H9 (cell line): ENCODE measurements at regions not wholly inside any gene's neighbourhood (a gene's known extent, or its start where the extent isn't known, plus 50 kb on each side); places are given as distances from the start of the nearest gene placed in this dataset.

Source experiments
- DNase-seq: peaks from one replicate; pipeline ENCODE4 v3.0.0-alpha.2; 2017
- H2AFZ ChIP-seq: one replicate; pipeline ENCODE4 v1.6.1; 2013; ENCODE audit warnings: mild to moderate bottlenecking, low read length, control low read depth, moderate library complexity
- H2AK5ac ChIP-seq: 2 replicates; pipeline ENCODE4 v1.6.1; 2013; ENCODE audit warnings: low read length, control low read depth, mixed read lengths; ENCODE audit not compliant: insufficient read length
- H2BK120ac ChIP-seq: one replicate; pipeline ENCODE4 v1.6.1; 2013; ENCODE audit warnings: low read depth, mild to moderate bottlenecking, low read length, control low read depth, inconsistent platforms; ENCODE audit not compliant: poor library complexity, severe bottlenecking
- H2BK12ac ChIP-seq: 2 replicates; pipeline ENCODE4 v1.6.1; 2013; ENCODE audit warnings: low read length, control low read depth, mixed read lengths, low read depth; ENCODE audit not compliant: insufficient read length
- H2BK15ac ChIP-seq: 2 replicates; pipeline ENCODE4 v1.6.1; 2013; ENCODE audit warnings: low read depth, low read length, control low read depth
- H2BK20ac ChIP-seq: one replicate; pipeline ENCODE4 v1.6.1; 2013; ENCODE audit warnings: low read depth, mild to moderate bottlenecking, low read length, control low read depth, inconsistent platforms; ENCODE audit not compliant: poor library complexity, severe bottlenecking
- H2BK5ac ChIP-seq: 2 replicates; pipeline ENCODE4 v1.6.1; 2013; ENCODE audit warnings: low read length, control low read depth, mixed read lengths; ENCODE audit not compliant: insufficient read length
- H3K14ac ChIP-seq: 2 replicates; pipeline ENCODE4 v1.6.1; 2013; ENCODE audit warnings: low read length, control low read depth; ENCODE audit not compliant: insufficient read depth
- H3K18ac ChIP-seq: 2 replicates; pipeline ENCODE4 v1.6.1; 2013; ENCODE audit warnings: low read depth, mild to moderate bottlenecking, mixed read lengths, low read length, control low read depth; ENCODE audit not compliant: insufficient read length
- H3K23ac ChIP-seq: 2 replicates; pipeline ENCODE4 v1.6.1; 2013; ENCODE audit warnings: low read length, control low read depth, mixed read lengths, low read depth; ENCODE audit not compliant: insufficient read length
- H3K23me2 ChIP-seq: 2 replicates; pipeline ENCODE4 v1.6.1; 2013; ENCODE audit warnings: low read depth, mild to moderate bottlenecking, mixed read lengths, low read length, control low read depth; ENCODE audit not compliant: insufficient read length, poor library complexity, severe bottlenecking
- H3K27ac ChIP-seq: 2 replicates; pipeline ENCODE4 v1.5.1; 2013; ENCODE audit warnings: low read length, control low read depth, mixed read lengths, low read depth; ENCODE audit not compliant: insufficient read length
- H3K27me3 ChIP-seq: 2 replicates; pipeline ENCODE4 v1.6.1; 2013; ENCODE audit warnings: low read length, control low read depth, inconsistent platforms; ENCODE audit not compliant: insufficient read depth
- H3K4ac ChIP-seq: 2 replicates; pipeline ENCODE4 v1.6.1; 2013; ENCODE audit warnings: low read depth, mild to moderate bottlenecking, control low read depth, inconsistent platforms, low read length, moderate library complexity
- H3K4me1 ChIP-seq: 2 replicates; pipeline ENCODE4 v1.6.1; 2013; ENCODE audit warnings: low read length, control low read depth, inconsistent platforms; ENCODE audit not compliant: insufficient read depth
- H3K4me2 ChIP-seq: 2 replicates; pipeline ENCODE4 v1.6.1; 2013; ENCODE audit warnings: low read length, control low read depth, mixed read lengths; ENCODE audit not compliant: insufficient read length, insufficient read depth
- H3K56ac ChIP-seq: 2 replicates; pipeline ENCODE4 v1.6.1; 2013; ENCODE audit warnings: low read depth, mild to moderate bottlenecking, mixed read lengths, low read length, control low read depth; ENCODE audit not compliant: insufficient read length
- H3K79me1 ChIP-seq: 2 replicates; pipeline ENCODE4 v1.6.1; 2013; ENCODE audit warnings: low read depth, mild to moderate bottlenecking, moderate library complexity, low read length, control low read depth, inconsistent platforms; ENCODE audit not compliant: insufficient read depth, poor library complexity, severe bottlenecking
- H3K79me2 ChIP-seq: 2 replicates; pipeline ENCODE4 v1.6.1; 2013; ENCODE audit warnings: low read length, control low read depth, inconsistent platforms; ENCODE audit not compliant: insufficient read depth
- H3K9ac ChIP-seq: 2 replicates; pipeline ENCODE4 v1.6.1; 2013; ENCODE audit warnings: low read length, control low read depth, mixed read lengths; ENCODE audit not compliant: insufficient read length; ENCODE audit errors: extremely low read depth
- H3K9me3 ChIP-seq: one replicate; pipeline ENCODE4 v1.6.1; 2013; ENCODE audit warnings: low read depth, low read length, inconsistent platforms; ENCODE audit not compliant: control insufficient read depth
- H3T11ph ChIP-seq: one replicate; pipeline ENCODE4 v1.6.1; 2013; ENCODE audit warnings: mild to moderate bottlenecking, low read length, control low read depth, inconsistent platforms
- H4K20me1 ChIP-seq: one replicate; pipeline ENCODE4 v1.6.1; 2013; ENCODE audit not compliant: control insufficient read depth, insufficient read length, insufficient read depth
- H4K5ac ChIP-seq: 2 replicates; pipeline ENCODE4 v1.6.1; 2013; ENCODE audit warnings: low read depth, mild to moderate bottlenecking, mixed read lengths, low read length, control low read depth; ENCODE audit not compliant: insufficient read length
- H4K8ac ChIP-seq: replicated peaks from 2 replicates; pipeline ENCODE4 v1.6.1; 2013; ENCODE audit warnings: low read length, control low read depth, mixed read lengths, low read depth; ENCODE audit not compliant: insufficient read length
- H4K91ac ChIP-seq: 2 replicates; pipeline ENCODE4 v1.6.1; 2013; ENCODE audit warnings: low read depth, mild to moderate bottlenecking, moderate library complexity, mixed read lengths, low read length, control low read depth; ENCODE audit not compliant: insufficient read length
- H3K27ac Mint-ChIP-seq, 3 experiments: 2 replicates in 2 of 3; 3 replicates in 1 of 3; pipeline ENCODE4 v1.8.0; 2020 to 2021; ENCODE audit warnings: mixed read lengths in 3 of 3, mild to moderate bottlenecking in 1 of 3, moderate library complexity in 1 of 3
- H3K27me3 Mint-ChIP-seq: 2 replicates; pipeline ENCODE4 v1.8.0; 2021; ENCODE audit warnings: low read depth, mild to moderate bottlenecking, moderate library complexity, mixed read lengths
- H3K36me3 Mint-ChIP-seq, 3 experiments: 2 replicates in 2 of 3; 3 replicates in 1 of 3; pipeline ENCODE4 v1.8.0; 2020 to 2021; ENCODE audit warnings: low read depth in 3 of 3, mixed read lengths in 3 of 3; ENCODE audit not compliant: insufficient read depth in 1 of 3
- H3K4me1 Mint-ChIP-seq, 2 experiments: 2 replicates each; pipeline ENCODE4 v1.8.0; 2020; ENCODE audit warnings: mixed read lengths in 2 of 2
- H3K4me3 Mint-ChIP-seq, 2 experiments: 2 replicates in 1 of 2; 3 replicates in 1 of 2; pipeline ENCODE4 v1.8.0; 2020 to 2021; ENCODE audit warnings: mild to moderate bottlenecking in 2 of 2, mixed read lengths in 2 of 2, moderate library complexity in 1 of 2
- H3K9me3 Mint-ChIP-seq, 2 experiments: 2 replicates in 1 of 2; 3 replicates in 1 of 2; pipeline ENCODE4 v1.8.0; 2020; ENCODE audit warnings: mild to moderate bottlenecking in 2 of 2, mixed read lengths in 2 of 2, moderate library complexity in 1 of 2
- CTCF ChIP-seq: fragments of 200-600 bp; sonication (generic); conservative IDR thresholded peaks from 3 replicates; pipeline ENCODE4 v1.8.0; 2021; ENCODE audit warnings: antibody characterized with exemption, mild to moderate bottlenecking
- WGBS: extraction: QIAGEN DNeasy Blood & Tissue Kit; methylation state at CpG from one replicate; pipeline ENCODE4 v1.1.7; 2013; ENCODE audit warnings: missing lambda C conversion rate, low lambda C conversion rate, mixed read lengths; ENCODE audit not compliant: insufficient read length; ENCODE audit errors: extremely low coverage; 5-methylcytosine and 5-hydroxymethylcytosine counted together

- Histone ChIP-seq H2BK20ac (no peak overlapping the region), H4K20me1 (no peaks in the 10 kb centered on the region), H2BK12ac (no peak overlapping the region), H2AFZ (no peak overlapping the region), H3K4ac (no peak overlapping the region), H4K8ac (no peak overlapping the region), H3K9ac (no peak overlapping the region), H2BK120ac (no peak overlapping the region), H3K18ac (no peak overlapping the region), H2BK5ac (no peak overlapping the region), H3K79me1 (no peaks in the 10 kb centered on the region), H3K79me2 (no peaks in the 10 kb centered on the region), H2BK15ac (no peak overlapping the region), H3K23ac (no peak overlapping the region), H3K14ac (no peak overlapping the region), H3K27ac (no peak overlapping the region), H3K4me1 (no peaks in the 10 kb centered on the region), H3K56ac (no peak overlapping the region), H3K23me2 (no peaks in the 10 kb centered on the region), H2AK5ac (no peak overlapping the region), H3T11ph (no peak overlapping the region), H3K27me3 (no peaks in the 10 kb centered on the region), H3K9me3 (no peaks in the 10 kb centered on the region), H4K91ac (no peak overlapping the region), H3K4me2 (no peak overlapping the region), H4K5ac (no peak overlapping the region)
- no peak overlapping the region for H3K4me3 Mint-ChIP-seq
- no peak overlapping the region for H3K27ac Mint-ChIP-seq
- no peaks in the 10 kb centered on the region for H3K36me3 Mint-ChIP-seq
- peaks cover 19% of the 10 kb centered on the region for H3K27me3 Mint-ChIP-seq
- no peak for DNase-seq
- peaks cover 0 to 2% of the 10 kb centered on the region in 2 experiments; a peak in 1 of 4 replicates for H3K4me1 Mint-ChIP-seq
- no peak for TF ChIP-seq CTCF
- H3K9me3 Mint-ChIP-seq, result no peaks in the 10 kb centered on the region; a peak in 1 of 5 replicates
- no CpG with 5 or more reads among the region's 15 CpGs for WGBS
Measured at GRCh38 chr2:240244543-240244942, 104.1 kb upstream of the OTOS start.
